Right lobe of liver (tissue), 6 donors: ENCODE measurements at regions not wholly inside any gene's neighbourhood (a gene's known extent, or its start where the extent isn't known, plus 50 kb on each side); places are given as distances from the start of the nearest gene placed in this dataset.

ENCODE experiments used
- ATAC-seq, 4 donors: fragments of 200-7000 bp; cut with Tn5 transposase; one replicate each; pipeline ENCODE4 v1.9.1; 2020; ENCODE audit warnings: mild to moderate bottlenecking in 4 of 4, moderate library complexity in 4 of 4
- DNase-seq, 3 donors: peaks; one replicate each; pipeline ENCODE4 v3.0.0-alpha.2; 2020
- H3K27ac ChIP-seq, 3 donors: fragments of 200-600 bp; one replicate each; pipeline ENCODE4 v1.8.0; 2022
- H3K27me3 ChIP-seq, 2 donors: fragments of 200-600 bp; one replicate each; pipeline ENCODE4 v1.8.0; 2022
- H3K36me3 ChIP-seq, 4 donors: fragments of 200-600 bp; sonication (generic) in 1 of 4; one replicate each; pipeline versions ENCODE4 v1.5.1 to v1.8.0; 2017 to 2022; ENCODE audit warnings: control low read depth in 1 of 4
- H3K4me1 ChIP-seq, 4 donors: fragments of 200-600 bp; sonication (generic) in 1 of 4; one replicate each; pipeline versions ENCODE4 v1.5.1 to v1.8.0; 2017 to 2022; ENCODE audit warnings: control low read depth in 1 of 4
- H3K4me3 ChIP-seq, 3 donors: fragments of 200-600 bp; one replicate each; pipeline ENCODE4 v1.8.0; 2022
- H3K9me3 ChIP-seq, 4 donors: fragments of 200-600 bp; sonication (generic) in 1 of 4; one replicate each; pipeline versions ENCODE4 v1.5.1 to v1.8.0; 2017 to 2022; ENCODE audit warnings: control low read depth in 1 of 4
- CTCF ChIP-seq, 4 donors: fragments of 200-600 bp in 3 of 4; fragments of 450-650 bp in 1 of 4; IDR thresholded peaks; one replicate each; pipeline versions ENCODE4 v1.5.1 to v1.8.0; 2016 to 2022; ENCODE audit warnings: antibody characterized with exemption in 4 of 4, mild to moderate bottlenecking in 2 of 4
- POLR2A ChIP-seq: fragments of 450-650 bp; IDR thresholded peaks from one replicate; pipeline ENCODE4 v1.6.1; 2017; ENCODE audit warnings: antibody characterized with exemption, mild to moderate bottlenecking
- WGBS: methylation state at CpG from one replicate; pipeline ENCODE4 v1.1.6; 2018; ENCODE audit warnings: low coverage, low lambda C conversion rate; ENCODE audit not compliant: insufficient coverage; ENCODE audit errors: missing lambda C conversion rate; 5-methylcytosine and 5-hydroxymethylcytosine counted together
- intact Hi-C, 2 donors: fragments of 100-400 bp; cut with DNase I; formaldehyde crosslinking; loops; one replicate each; pipeline versions ENCODE4 v1.11.2 to v1.14.1; 2022
- donor health status: DM: no; HTN: yes; CAD: no.
- donor health status: DM: no; HTN: no; CAD: no.
- donor health status: DM: no; HTN: no; CAD: no.
- donor health status: DM: no; HTN: yes; CAD: no.
- donor health status: DM: no; HTN: yes; CAD: no.

GRCh38 chr6:47405273-47405672 is 72.3 kb upstream of the CD2AP start:
- DNase-seq (no peak), ATAC-seq (peak in 1 of 4 donors; percentile 72)
- intact Hi-C loops, result no loop called here
- TF ChIP-seq CTCF (IDR thresholded peaks at IDR 0.05) (no peak), POLR2A (no peak)
- no peaks in the 10 kb centered on the region for H3K4me1 ChIP-seq
- H3K4me3 ChIP-seq, result no peak overlapping the region
- WGBS, result 29% methylated on average over 5 of the region's 5 CpGs
- H3K36me3 ChIP-seq, result no peaks in the 10 kb centered on the region
- H3K27ac ChIP-seq, result no peak overlapping the region
- H3K9me3 ChIP-seq, result no peaks in the 10 kb centered on the region
- no peaks in the 10 kb centered on the region for H3K27me3 ChIP-seq

- no peak overlapping the region for H3K27ac ChIP-seq
- intact Hi-C loops, result no loop called here
- H3K27me3 ChIP-seq, result no peaks in the 10 kb centered on the region
- H3K4me3 ChIP-seq, result no peak overlapping the region
- H3K4me1 ChIP-seq, result no peaks in the 10 kb centered on the region
- WGBS, result 100% methylated on average over 1 of the region's 1 CpG
- DNase-seq, result no peak
- no peaks in the 10 kb centered on the region for H3K36me3 ChIP-seq
- ATAC-seq, result no peak
- H3K9me3 ChIP-seq, result no peaks in the 10 kb centered on the region
- TF ChIP-seq CTCF (IDR thresholded peaks at IDR 0.05) (no peak), POLR2A (no peak)
Measured at GRCh38 chr6:47407300-47408281, 70.0 kb upstream of the CD2AP start.

- peak overlapping the region; percentile 34 to 51 (median 47) for H3K4me3 ChIP-seq
- peak overlapping the region in 2 of 3 donors; percentile 30 to 66 for H3K27ac ChIP-seq
- intact Hi-C loops, result no loop called here
- ATAC-seq, result peak; percentile 92 to 96 (median 94)
- peak; percentile 87 to 94 (median 90) for TF ChIP-seq CTCF (IDR thresholded peaks at IDR 0.05)
- no peak for TF ChIP-seq POLR2A
- no peaks in the 10 kb centered on the region for H3K36me3 ChIP-seq
- no peaks in the 10 kb centered on the region for H3K27me3 ChIP-seq
- WGBS, result 2% methylated on average over 4 of the region's 4 CpGs
- peaks cover 0 to 2% (median under 1%) of the 10 kb centered on the region in 4 donors for H3K4me1 ChIP-seq
- no peaks in the 10 kb centered on the region for H3K9me3 ChIP-seq
- DNase-seq, result peak in 1 of 3 donors; percentile 54
Measured at GRCh38 chr6:47413752-47414422, 63.7 kb upstream of the CD2AP start.

- WGBS, result 4% methylated on average over 14 of the region's 14 CpGs
- no peak for TF ChIP-seq POLR2A
- TF ChIP-seq CTCF (IDR thresholded peaks at IDR 0.05), result no peak
- peak; percentile 75 to 84 (median 76) for ATAC-seq
Measured at GRCh38 chr6:47414423-47415167, 63.0 kb upstream of the CD2AP start.

More at GRCh38 chr6:47414423-47415167, 63.0 kb upstream of the CD2AP start:
- H3K27ac ChIP-seq, result peak overlapping the region; percentile 30 to 66 (median 53)
- peaks cover 0 to 9% (median 4%) of the 10 kb centered on the region in 4 donors for H3K4me1 ChIP-seq
- peak overlapping the region; percentile 34 to 51 (median 47) for H3K4me3 ChIP-seq
- H3K9me3 ChIP-seq, result no peaks in the 10 kb centered on the region
- DNase-seq, result peak in 1 of 3 donors; percentile 48
- intact Hi-C loops, result no loop called here
- no peaks in the 10 kb centered on the region for H3K36me3 ChIP-seq
- no peaks in the 10 kb centered on the region for H3K27me3 ChIP-seq
